Parathyroid adenoma (tissue), 2 donors: ENCODE measurements at regions not wholly inside any gene's neighbourhood (a gene's known extent, or its start where the extent isn't known, plus 50 kb on each side); places are given as distances from the start of the nearest gene placed in this dataset.

Source experiments
- H2AFZ ChIP-seq: fragments of 300-600 bp; sonication (generic); one replicate; pipeline ENCODE4 v1.7.0; 2017; ENCODE audit warnings: antibody characterized with exemption, mild to moderate bottlenecking
- H3K27ac ChIP-seq: fragments of 300-600 bp; sonication (generic); one replicate; pipeline ENCODE4 v1.7.0; 2017
- H3K27me3 ChIP-seq: fragments of 300-600 bp; sonication (generic); one replicate; pipeline ENCODE4 v1.7.0; 2017; ENCODE audit warnings: low read length; ENCODE audit not compliant: control insufficient read depth, insufficient read depth
- H3K36me3 ChIP-seq: fragments of 300-600 bp; sonication (generic); one replicate; pipeline ENCODE4 v1.7.0; 2017; ENCODE audit warnings: low read length; ENCODE audit not compliant: control insufficient read depth, insufficient read depth
- H3K4me1 ChIP-seq: fragments of 300-600 bp; sonication (generic); one replicate; pipeline ENCODE4 v1.7.0; 2017; ENCODE audit warnings: control low read depth
- H3K4me2 ChIP-seq: fragments of 300-600 bp; sonication (generic); one replicate; pipeline ENCODE4 v1.7.0; 2017; ENCODE audit warnings: low read length
- H3K4me3 ChIP-seq: fragments of 300-600 bp; sonication (generic); one replicate; pipeline ENCODE4 v1.7.0; 2017; ENCODE audit warnings: low read depth, low read length
- H3K79me2 ChIP-seq: fragments of 300-600 bp; sonication (generic); one replicate; pipeline ENCODE4 v1.7.0; 2017; ENCODE audit warnings: control low read depth
- H3K9ac ChIP-seq: fragments of 300-600 bp; sonication (generic); one replicate; pipeline ENCODE4 v1.7.0; 2017; ENCODE audit warnings: mild to moderate bottlenecking
- H3K9me3 ChIP-seq: fragments of 300-600 bp; sonication (generic); one replicate; pipeline ENCODE4 v1.7.0; 2017; ENCODE audit warnings: low read length; ENCODE audit not compliant: control insufficient read depth
- TF ChIP-seq, protein P1 (sequence below): fragments of 300-600 bp; sonication (generic); IDR thresholded peaks from one replicate; pipeline ENCODE4 v1.7.0; 2017; ENCODE audit warnings: antibody characterized with exemption, mild to moderate bottlenecking
- donor health status: primary hyperparathyroidism.

DNA sequence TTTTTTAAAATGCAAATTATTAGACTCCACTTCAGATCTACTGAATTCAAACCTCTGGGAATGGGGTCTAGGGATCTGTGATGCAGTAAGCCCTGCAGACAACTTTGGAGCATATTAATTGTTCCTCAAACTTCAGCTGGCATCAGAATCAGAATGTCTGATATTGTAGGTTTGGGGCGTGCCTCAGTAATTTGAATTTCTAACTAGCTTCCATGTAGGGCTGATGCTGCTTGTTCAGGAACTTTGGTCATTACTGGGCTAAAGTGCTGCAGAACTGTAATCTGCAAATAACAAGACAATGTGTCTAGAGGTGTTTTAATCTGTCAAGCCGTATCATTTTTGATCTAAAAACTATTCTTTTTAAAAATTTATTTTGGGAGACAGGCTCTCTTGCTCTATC lies 1719.7 kb upstream of the PIK3C3 start:
- H3K4me3 ChIP-seq = no peak overlapping the region
- H3K27ac ChIP-seq = no peak overlapping the region
- H3K4me1 ChIP-seq = no peaks in the 10 kb centered on the region
- no peak overlapping the region for H3K4me2 ChIP-seq
- no peaks in the 10 kb centered on the region for H3K9me3 ChIP-seq
- no peaks in the 10 kb centered on the region for H3K27me3 ChIP-seq
- no peaks in the 10 kb centered on the region for H3K36me3 ChIP-seq
- TF ChIP-seq, protein P1, sequence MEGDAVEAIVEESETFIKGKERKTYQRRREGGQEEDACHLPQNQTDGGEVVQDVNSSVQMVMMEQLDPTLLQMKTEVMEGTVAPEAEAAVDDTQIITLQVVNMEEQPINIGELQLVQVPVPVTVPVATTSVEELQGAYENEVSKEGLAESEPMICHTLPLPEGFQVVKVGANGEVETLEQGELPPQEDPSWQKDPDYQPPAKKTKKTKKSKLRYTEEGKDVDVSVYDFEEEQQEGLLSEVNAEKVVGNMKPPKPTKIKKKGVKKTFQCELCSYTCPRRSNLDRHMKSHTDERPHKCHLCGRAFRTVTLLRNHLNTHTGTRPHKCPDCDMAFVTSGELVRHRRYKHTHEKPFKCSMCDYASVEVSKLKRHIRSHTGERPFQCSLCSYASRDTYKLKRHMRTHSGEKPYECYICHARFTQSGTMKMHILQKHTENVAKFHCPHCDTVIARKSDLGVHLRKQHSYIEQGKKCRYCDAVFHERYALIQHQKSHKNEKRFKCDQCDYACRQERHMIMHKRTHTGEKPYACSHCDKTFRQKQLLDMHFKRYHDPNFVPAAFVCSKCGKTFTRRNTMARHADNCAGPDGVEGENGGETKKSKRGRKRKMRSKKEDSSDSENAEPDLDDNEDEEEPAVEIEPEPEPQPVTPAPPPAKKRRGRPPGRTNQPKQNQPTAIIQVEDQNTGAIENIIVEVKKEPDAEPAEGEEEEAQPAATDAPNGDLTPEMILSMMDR = no peak
- H3K9ac ChIP-seq = no peak overlapping the region
- no peaks in the 10 kb centered on the region for H3K79me2 ChIP-seq
- H2AFZ ChIP-seq = no peak overlapping the region

DNA sequence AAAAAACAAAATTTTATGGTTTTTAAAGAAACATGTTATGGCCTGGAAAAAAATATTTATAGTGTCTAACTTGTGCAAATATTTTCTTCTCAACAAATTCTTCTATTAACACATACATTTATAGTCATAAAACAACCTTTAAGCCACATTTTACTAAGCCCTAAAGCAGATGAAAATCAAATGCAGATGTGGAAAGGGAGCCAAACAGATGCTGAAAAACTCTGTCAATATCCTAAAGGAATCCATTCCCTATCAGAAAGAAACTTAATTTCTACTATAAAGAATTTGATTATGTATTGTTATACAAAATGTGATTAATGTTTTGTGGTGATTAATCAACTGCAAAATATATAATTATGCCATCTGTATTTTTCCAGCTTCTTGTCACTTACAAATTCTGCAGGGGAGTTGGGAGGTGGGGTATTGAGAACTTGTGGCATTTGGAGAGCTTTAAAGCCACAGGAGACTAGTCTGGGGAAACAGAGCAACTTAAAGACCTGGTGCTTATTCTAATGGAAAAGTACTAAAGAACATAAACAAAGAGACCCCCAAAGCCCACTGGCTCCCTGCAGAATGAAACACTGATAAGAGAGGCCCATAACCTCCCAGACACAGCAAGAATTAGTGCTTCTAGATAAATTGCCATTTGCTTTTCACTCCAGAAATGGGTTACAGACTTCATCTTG lies 1721.0 kb upstream of the PIK3C3 start:
- TF ChIP-seq, protein P1 = no peak
- Histone ChIP-seq H3K4me1 (no peaks in the 10 kb centered on the region), H3K27me3 (no peaks in the 10 kb centered on the region), H3K4me2 (no peak overlapping the region), H3K79me2 (no peaks in the 10 kb centered on the region), H3K9ac (no peak overlapping the region), H3K9me3 (no peaks in the 10 kb centered on the region), H2AFZ (no peak overlapping the region), H3K4me3 (no peak overlapping the region), H3K27ac (no peak overlapping the region), H3K36me3 (no peaks in the 10 kb centered on the region)

DNA sequence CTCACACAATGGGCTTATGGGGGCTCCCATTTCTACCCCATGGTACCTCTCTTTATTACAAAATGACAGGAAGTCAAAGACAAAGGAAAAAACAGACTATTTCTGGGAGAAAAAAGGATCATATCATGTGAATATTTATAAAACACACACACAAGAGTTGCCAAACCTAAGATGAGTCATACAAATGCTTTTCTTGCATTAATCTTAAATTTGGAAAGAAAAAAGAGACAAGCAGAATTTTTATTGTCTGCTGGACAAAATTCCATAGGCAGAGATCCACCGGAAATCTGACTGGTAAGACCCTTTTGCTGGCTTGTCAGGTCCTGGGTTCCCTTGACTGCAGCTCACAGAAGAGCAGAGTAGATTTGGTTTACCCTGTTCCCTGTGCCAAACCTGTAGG lies 1732.3 kb upstream of the PIK3C3 start:
- no peak overlapping the region for H3K4me2 ChIP-seq
- TF ChIP-seq, protein P1 = no peak
- H3K9me3 ChIP-seq = no peaks in the 10 kb centered on the region
- H3K4me3 ChIP-seq = no peak overlapping the region
- no peaks in the 10 kb centered on the region for H3K4me1 ChIP-seq
- no peaks in the 10 kb centered on the region for H3K36me3 ChIP-seq
- H3K79me2 ChIP-seq = no peaks in the 10 kb centered on the region
- H2AFZ ChIP-seq = peak overlapping the region; percentile 36
- no peak overlapping the region for H3K27ac ChIP-seq
- no peaks in the 10 kb centered on the region for H3K27me3 ChIP-seq
- H3K9ac ChIP-seq = no peak overlapping the region

DNA sequence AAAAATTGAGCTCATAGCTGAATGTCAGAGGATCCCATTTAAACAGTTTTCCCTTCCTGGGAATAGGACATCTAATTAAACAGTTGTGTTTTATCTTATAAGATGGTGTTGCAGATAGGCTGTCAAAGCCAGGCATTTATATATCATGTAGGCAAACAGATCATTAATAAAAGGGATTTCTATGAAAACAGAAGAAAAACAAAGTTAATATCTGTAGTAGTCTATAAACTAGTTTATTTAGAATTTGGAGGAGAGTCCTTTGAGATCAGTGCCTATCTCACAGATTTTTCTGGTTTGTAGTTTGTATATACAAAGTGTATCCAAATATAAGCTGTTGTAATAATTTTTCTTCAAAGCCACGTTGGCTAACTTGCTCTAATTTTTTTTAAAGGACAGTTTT lies 1738.2 kb upstream of the PIK3C3 start:
- H3K9ac ChIP-seq = no peak overlapping the region
- H3K4me1 ChIP-seq = no peaks in the 10 kb centered on the region

More for the DNA sequence above, 1738.2 kb upstream of the PIK3C3 start:
- H3K4me2 ChIP-seq = no peak overlapping the region
- no peak overlapping the region for H3K27ac ChIP-seq
- no peaks in the 10 kb centered on the region for H3K79me2 ChIP-seq
- no peaks in the 10 kb centered on the region for H3K9me3 ChIP-seq
- H3K4me3 ChIP-seq = no peak overlapping the region
- no peaks in the 10 kb centered on the region for H3K27me3 ChIP-seq
- H3K36me3 ChIP-seq = no peaks in the 10 kb centered on the region
- TF ChIP-seq, protein P1 = no peak
- no peak overlapping the region for H2AFZ ChIP-seq
